DND-41 (cell line): ENCODE measurements at regions not wholly inside any gene's neighbourhood (a gene's known extent, or its start where the extent isn't known, plus 50 kb on each side); places are given as distances from the start of the nearest gene placed in this dataset.

Experiments
- CTCF ChIP-seq: IDR thresholded peaks from 2 replicates; pipeline ENCODE4 v1.5.1; 2012; ENCODE audit warnings: borderline replicate concordance, low read length, moderate library complexity, mild to moderate bottlenecking; ENCODE audit not compliant: poor library complexity, severe bottlenecking; ENCODE audit errors: extremely low read depth
- EZH2 ChIP-seq: IDR thresholded peaks from 3 replicates; pipeline ENCODE4 v1.6.1; 2012; ENCODE audit warnings: borderline replicate concordance, low read depth, mild to moderate bottlenecking, moderate library complexity, low read length, inconsistent platforms; ENCODE audit not compliant: severe bottlenecking

- TF ChIP-seq EZH2: no peak
- no peak for TF ChIP-seq CTCF
These were observed 238.8 kb downstream of the IKZF2 start for GRCh38 chr2:212912445-212913103.
